GM13977 (cell line): ENCODE measurements at regions not wholly inside any gene's neighbourhood (a gene's known extent, or its start where the extent isn't known, plus 50 kb on each side); places are given as distances from the start of the nearest gene placed in this dataset.

ENCODE experiments used
- DNase-seq: peaks from one replicate; pipeline ENCODE4 v3.0.0; 2012; ENCODE audit warnings: low spot score
- in situ Hi-C: fragments of 300-500 bp; cut with MboI; formaldehyde crosslinking; loops from one replicate; pipeline ENCODE4 v1.12.0; 2022; ENCODE audit warnings: low sequenced_read_pairs, low pct_unique_long_range_greater_than_20kb, mixed read lengths, inconsistent platforms; ENCODE audit not compliant: unreplicated experiment
- TF ChIP-seq, protein P1 (sequence below): IDR thresholded peaks from 2 replicates; pipeline ENCODE4 v1.5.1; 2012; ENCODE audit warnings: mild to moderate bottlenecking, control low read depth; ENCODE audit not compliant: insufficient read depth; ENCODE audit errors: extremely low read depth, missing control alignments

DNA sequence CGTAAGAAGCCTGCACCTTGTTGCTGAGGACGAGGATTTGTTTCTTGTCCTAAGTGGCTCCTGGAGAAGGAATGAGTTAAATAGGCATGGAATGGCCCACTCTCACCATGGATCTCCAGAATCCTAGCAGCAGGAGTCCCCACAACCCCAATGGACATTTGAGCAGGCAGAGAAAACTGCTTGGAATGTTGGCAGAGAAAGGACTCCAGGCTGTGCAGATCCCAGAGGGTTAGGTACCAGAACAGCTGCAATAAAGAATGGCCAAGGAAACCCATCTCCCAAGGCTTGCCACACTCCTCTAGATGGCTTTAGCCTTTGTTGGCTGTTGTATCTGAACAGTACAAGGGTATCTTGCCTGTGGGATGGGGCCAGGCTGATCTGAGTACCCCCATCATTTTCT lies 1415.7 kb upstream of the ADGRB3 start:
- TF ChIP-seq, protein P1, sequence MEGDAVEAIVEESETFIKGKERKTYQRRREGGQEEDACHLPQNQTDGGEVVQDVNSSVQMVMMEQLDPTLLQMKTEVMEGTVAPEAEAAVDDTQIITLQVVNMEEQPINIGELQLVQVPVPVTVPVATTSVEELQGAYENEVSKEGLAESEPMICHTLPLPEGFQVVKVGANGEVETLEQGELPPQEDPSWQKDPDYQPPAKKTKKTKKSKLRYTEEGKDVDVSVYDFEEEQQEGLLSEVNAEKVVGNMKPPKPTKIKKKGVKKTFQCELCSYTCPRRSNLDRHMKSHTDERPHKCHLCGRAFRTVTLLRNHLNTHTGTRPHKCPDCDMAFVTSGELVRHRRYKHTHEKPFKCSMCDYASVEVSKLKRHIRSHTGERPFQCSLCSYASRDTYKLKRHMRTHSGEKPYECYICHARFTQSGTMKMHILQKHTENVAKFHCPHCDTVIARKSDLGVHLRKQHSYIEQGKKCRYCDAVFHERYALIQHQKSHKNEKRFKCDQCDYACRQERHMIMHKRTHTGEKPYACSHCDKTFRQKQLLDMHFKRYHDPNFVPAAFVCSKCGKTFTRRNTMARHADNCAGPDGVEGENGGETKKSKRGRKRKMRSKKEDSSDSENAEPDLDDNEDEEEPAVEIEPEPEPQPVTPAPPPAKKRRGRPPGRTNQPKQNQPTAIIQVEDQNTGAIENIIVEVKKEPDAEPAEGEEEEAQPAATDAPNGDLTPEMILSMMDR: no peak
- DNase-seq: no peak
- in situ Hi-C loops: no loop called here

DNA sequence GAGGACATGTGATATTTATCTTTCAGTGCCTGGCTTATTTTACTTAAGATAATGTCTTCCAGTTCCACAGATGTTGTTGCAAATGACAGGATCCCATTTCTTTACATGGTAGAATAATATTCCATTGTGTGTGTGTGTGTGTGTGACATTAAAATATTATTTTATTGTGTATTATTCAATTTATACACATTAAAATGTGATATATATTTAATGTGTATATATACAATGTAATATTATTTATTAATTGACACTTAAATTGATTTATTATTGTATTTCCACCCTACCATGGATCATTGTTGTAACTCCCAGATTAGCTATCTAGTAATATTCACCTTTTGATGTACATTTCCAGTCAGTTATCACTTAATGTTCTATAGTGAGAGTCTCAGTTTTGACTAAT lies 1422.5 kb upstream of the ADGRB3 start:
- no peak for DNase-seq
- in situ Hi-C loops: no loop called here
- TF ChIP-seq, protein P1: no peak

GRCh38 chr6:67210450-67210849 lies 1424.6 kb upstream of the ADGRB3 start:
- in situ Hi-C loops: no loop called here
- TF ChIP-seq, protein P1: no peak
- DNase-seq: no peak

DNA sequence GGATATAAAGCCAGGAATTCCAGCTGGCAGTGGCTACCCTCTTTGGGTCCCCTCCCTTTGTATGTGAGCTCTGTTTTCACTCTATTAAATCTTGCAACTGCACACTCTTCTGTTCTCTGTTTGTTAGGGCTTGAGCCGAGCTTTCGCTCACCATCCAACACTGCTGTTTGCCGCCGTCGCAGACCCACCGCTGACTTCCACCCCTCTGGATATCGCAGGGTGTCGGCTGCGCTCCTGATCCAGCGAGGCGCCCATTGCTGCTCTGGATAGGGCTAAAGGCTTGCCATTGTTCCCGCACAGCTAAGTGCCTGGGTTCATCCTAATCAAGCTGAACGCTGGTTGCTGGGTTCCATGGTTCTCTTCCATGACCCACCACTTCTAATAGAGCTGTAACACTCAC lies 1433.5 kb upstream of the ADGRB3 start:
- TF ChIP-seq, protein P1: no peak
- DNase-seq: no peak
- in situ Hi-C loops: no loop called here

DNA sequence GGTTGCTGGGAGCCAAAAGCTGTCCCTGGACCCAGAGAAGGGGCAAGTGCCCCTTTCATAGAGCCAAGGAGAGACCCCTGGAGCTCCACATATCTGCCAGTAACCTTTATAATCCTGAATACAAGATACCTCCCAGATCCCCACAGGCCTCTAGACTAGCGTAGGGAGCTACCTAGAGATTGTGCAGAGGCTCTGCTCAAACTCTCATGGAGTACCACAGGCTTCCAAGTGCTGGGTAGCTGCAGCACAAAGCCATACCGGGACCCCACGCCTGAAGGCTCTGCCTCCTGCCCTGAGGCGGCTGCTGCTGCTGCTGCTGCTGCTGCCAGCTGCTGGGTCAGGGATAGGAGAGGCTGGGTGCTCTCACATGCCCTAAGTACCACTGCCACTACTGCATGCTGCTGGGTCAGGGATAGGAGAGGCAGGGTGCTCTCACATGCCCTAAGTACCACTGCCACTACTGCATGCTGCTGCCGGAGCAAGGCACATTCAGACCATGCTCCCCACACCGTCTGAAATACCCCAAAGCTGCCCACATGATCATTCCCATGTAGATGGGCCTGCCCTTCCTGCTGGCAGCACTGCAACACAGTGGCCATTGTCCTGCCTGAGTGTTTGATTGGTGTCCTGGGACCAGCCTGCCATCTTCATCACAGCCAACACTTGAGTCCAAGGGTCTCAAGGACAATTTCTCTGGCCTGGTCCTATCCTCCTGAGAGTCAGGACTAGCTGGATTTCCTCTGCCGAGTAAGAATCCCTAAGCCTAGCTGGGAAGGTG lies 1434.3 kb upstream of the ADGRB3 start:
- in situ Hi-C loops: no loop called here
- DNase-seq: no peak
- TF ChIP-seq, protein P1: no peak

GRCh38 chr6:67199425-67199824 lies 1435.7 kb upstream of the ADGRB3 start:
- TF ChIP-seq, protein P1: no peak
- in situ Hi-C loops: no loop called here

DNA sequence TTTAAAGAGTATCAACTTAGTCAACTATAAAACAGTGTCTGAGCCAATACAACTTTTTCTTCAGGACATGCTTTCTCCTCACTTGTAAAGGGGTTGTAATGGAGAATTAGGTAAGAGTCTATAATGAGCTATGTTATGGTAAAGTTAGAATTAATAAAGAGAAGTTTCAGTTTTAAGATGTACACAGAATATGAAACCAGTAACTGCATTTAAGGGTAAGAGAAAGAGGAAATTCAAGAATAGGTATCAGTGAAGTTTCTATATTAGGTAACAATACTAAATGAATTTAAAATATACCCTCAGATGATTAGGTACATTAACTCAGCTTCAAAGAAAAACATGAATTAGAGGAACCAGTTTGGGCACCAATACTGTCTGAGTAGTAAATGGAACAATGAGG lies 1444.3 kb upstream of the ADGRB3 start:
- in situ Hi-C loops: no loop called here
- TF ChIP-seq, protein P1: no peak
- DNase-seq: no peak

More at GRCh38 chr6:67199425-67199824, 1435.7 kb upstream of the ADGRB3 start:
- DNase-seq: no peak
